ENCODE measurements at regions not wholly inside any gene's neighbourhood (a gene's known extent, or its start where the extent isn't known, plus 50 kb on each side); places are given as distances from the start of the nearest gene placed in this dataset.
"Not testable (repeated sequence)": the region's sequence is repeated elsewhere in the genome, so short reads cannot be mapped to it uniquely, and the experiment has no call there.

GRCh38 chr6:67199425-67199824 lies 1435.7 kb upstream of the ADGRB3 start:
- Mint-ChIP-seq H3K9me3 (peaks cover 4 to 13% (median 6%) of the 10 kb centered on the region in 3 donors), H3K36me3 (no peaks in the 10 kb centered on the region), H3K4me1 (no peaks in the 10 kb centered on the region), H3K27me3 (no peaks in the 10 kb centered on the region), H3K4me3 (no peak overlapping the region), H3K27ac (no peak overlapping the region)

DNA sequence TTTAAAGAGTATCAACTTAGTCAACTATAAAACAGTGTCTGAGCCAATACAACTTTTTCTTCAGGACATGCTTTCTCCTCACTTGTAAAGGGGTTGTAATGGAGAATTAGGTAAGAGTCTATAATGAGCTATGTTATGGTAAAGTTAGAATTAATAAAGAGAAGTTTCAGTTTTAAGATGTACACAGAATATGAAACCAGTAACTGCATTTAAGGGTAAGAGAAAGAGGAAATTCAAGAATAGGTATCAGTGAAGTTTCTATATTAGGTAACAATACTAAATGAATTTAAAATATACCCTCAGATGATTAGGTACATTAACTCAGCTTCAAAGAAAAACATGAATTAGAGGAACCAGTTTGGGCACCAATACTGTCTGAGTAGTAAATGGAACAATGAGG lies 1444.3 kb upstream of the ADGRB3 start:
- Mint-ChIP-seq H3K27me3 (no peaks in the 10 kb centered on the region), H3K4me3 (no peak overlapping the region), H3K9me3 (peaks cover 2 to 6% (median 5%) of the 10 kb centered on the region in 3 donors), H3K27ac (no peak overlapping the region), H3K36me3 (no peaks in the 10 kb centered on the region), H3K4me1 (no peaks in the 10 kb centered on the region)

DNA sequence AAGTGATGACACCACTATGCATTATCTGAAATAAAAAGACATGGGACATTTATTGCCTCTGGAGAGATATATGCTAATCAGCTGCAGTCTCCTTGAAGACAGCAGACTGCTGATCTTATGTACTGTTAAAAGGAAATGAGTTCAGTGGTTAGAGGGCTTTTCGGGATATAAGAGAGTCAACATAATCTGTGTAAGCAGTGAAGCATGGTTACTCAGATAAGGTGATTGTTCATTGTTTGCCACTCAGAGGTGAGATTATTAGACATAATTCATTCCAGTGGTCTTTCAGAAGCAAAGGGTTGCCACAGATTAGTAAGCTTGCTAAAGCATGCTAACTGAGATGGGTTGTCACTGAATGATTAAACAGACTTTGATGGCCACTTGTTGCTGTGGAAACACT lies 1450.7 kb upstream of the ADGRB3 start:
- Mint-ChIP-seq H3K9me3 (peaks cover 0 to 2% (median 0%) of the 10 kb centered on the region in 3 donors), H3K4me3 (no peak overlapping the region), H3K4me1 (no peaks in the 10 kb centered on the region), H3K27ac (no peak overlapping the region), H3K36me3 (no peaks in the 10 kb centered on the region), H3K27me3 (no peaks in the 10 kb centered on the region)

DNA sequence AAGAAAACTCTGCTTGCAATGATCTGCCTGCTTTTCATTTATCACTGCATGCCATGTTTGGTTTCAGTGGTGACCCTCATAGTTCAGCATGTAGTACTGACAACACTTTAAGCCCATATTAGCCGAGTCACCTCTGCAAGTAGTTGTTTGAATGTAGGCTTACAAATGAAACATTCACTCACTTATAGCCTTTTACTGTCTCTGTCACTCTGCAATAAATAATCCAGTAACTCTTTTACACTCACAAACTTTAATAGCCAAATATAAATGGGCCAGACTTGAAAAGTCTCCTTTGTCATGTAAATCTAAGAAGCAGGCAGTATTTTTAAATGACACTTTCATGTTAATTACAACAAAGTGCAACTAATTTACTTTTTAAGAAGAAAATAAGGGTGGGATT lies 1460.0 kb upstream of the ADGRB3 start:
- Mint-ChIP-seq H3K4me3 (no peak overlapping the region), H3K27ac (no peak overlapping the region), H3K36me3 (no peaks in the 10 kb centered on the region), H3K4me1 (no peaks in the 10 kb centered on the region), H3K27me3 (no peaks in the 10 kb centered on the region), H3K9me3 (peaks cover 0 to 7% (median 4%) of the 10 kb centered on the region in 3 donors)

DNA sequence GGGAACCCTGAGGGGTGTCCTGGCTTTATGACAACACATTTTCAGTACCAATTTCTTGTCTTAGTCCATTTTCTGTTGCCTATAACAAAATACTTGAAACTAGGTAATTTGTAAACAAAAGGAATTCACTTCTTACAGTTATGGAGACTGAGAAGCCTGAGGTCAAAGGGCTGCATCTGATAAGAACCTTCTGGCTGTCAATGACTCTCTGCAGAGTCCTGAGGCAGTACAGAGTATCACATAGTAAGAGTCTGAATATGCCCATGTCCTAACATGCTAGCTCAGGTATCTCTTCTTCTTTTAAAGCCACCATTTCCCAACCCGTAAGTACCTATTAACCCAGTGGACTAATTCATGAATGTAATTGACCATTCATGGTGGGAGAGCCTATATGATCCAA lies 1458.6 kb upstream of the EYS start:
- Mint-ChIP-seq H3K27me3 (no peaks in the 10 kb centered on the region), H3K27ac (peak overlapping the region in 1 of 3 donors; percentile 20), H3K36me3 (no peaks in the 10 kb centered on the region), H3K9me3 (peaks cover 0 to 3% (median 2%) of the 10 kb centered on the region in 3 donors), H3K4me3 (no peak overlapping the region), H3K4me1 (no peaks in the 10 kb centered on the region)

DNA sequence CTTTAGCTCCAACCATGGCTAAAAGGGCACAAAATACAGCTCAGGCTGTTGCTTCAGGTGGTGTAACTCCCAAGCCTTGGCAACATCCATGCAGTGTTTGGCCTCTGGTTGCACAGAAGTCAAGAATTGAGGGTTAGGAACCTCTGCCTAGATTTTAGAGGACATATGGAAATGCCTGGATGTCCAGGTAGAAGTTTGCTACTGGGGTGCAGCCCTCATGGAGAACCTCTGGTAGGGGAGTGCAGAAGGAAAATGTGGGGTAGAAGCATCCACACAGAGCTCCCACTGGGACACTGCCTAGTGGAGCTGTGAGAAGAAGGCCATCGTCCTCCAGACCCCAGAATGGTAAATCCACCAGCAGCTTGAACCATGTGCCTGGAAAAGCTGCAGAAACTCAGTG lies 1453.8 kb upstream of the EYS start:
- no peaks in the 10 kb centered on the region for H3K4me1 Mint-ChIP-seq
- no peaks in the 10 kb centered on the region for H3K27me3 Mint-ChIP-seq
- no peaks in the 10 kb centered on the region for H3K36me3 Mint-ChIP-seq
- no peak overlapping the region for H3K27ac Mint-ChIP-seq
- H3K9me3 Mint-ChIP-seq = peaks cover 0 to 6% (median 5%) of the 10 kb centered on the region in 3 donors
- no peak overlapping the region for H3K4me3 Mint-ChIP-seq

- peaks cover 0 to 8% (median 3%) of the 10 kb centered on the region in 3 donors for H3K9me3 Mint-ChIP-seq
- no peak overlapping the region for H3K27ac Mint-ChIP-seq
- no peaks in the 10 kb centered on the region for H3K36me3 Mint-ChIP-seq
- no peaks in the 10 kb centered on the region for H3K4me1 Mint-ChIP-seq
- no peaks in the 10 kb centered on the region for H3K27me3 Mint-ChIP-seq
- H3K4me3 Mint-ChIP-seq = no peak overlapping the region
These were observed 1434.0 kb upstream of the EYS start for GRCh38 chr6:67141005-67141404.

GRCh38 chr6:67133973-67134372 lies 1426.9 kb upstream of the EYS start:
- no peak overlapping the region for H3K4me3 Mint-ChIP-seq
- H3K27ac Mint-ChIP-seq = no peak overlapping the region
- no peaks in the 10 kb centered on the region for H3K36me3 Mint-ChIP-seq
- H3K27me3 Mint-ChIP-seq = no peaks in the 10 kb centered on the region
- no peaks in the 10 kb centered on the region for H3K4me1 Mint-ChIP-seq
- H3K9me3 Mint-ChIP-seq = peaks cover 0 to 5% (median 0%) of the 10 kb centered on the region in 3 donors

DNA sequence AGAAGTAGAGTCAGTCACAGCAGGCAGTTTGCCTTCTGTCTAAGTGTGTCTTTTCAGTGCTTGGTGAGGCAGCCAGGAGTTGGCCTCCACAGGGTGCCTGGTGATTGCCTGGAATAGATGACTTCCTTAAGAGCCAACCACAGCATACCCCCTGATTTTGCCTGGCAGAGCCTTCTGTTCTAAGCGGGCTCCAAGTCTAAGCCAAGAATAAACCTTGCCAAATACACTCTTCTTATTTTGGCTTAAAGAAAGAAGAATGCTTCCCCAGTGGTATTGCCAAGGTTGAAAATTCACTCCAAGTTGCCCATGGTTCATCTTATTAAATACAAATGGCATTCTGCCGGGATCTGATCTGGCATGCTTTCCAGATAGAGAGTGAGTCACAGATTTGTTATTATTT lies 1424.8 kb upstream of the EYS start:
- H3K4me1 Mint-ChIP-seq = no peaks in the 10 kb centered on the region
- H3K27me3 Mint-ChIP-seq = no peaks in the 10 kb centered on the region
- no peak overlapping the region for H3K4me3 Mint-ChIP-seq
- H3K27ac Mint-ChIP-seq = no peak overlapping the region
- H3K36me3 Mint-ChIP-seq = no peaks in the 10 kb centered on the region
- peaks cover 0 to 5% (median under 1%) of the 10 kb centered on the region in 3 donors for H3K9me3 Mint-ChIP-seq

GRCh38 chr6:67129780-67130179 lies 1422.8 kb upstream of the EYS start:
- H3K27ac Mint-ChIP-seq = no peak overlapping the region
- peaks cover 0 to 5% (median 4%) of the 10 kb centered on the region in 3 donors for H3K9me3 Mint-ChIP-seq
- H3K27me3 Mint-ChIP-seq = no peaks in the 10 kb centered on the region
- no peaks in the 10 kb centered on the region for H3K36me3 Mint-ChIP-seq
- no peak overlapping the region for H3K4me3 Mint-ChIP-seq
- H3K4me1 Mint-ChIP-seq = no peaks in the 10 kb centered on the region

GRCh38 chr6:67127041-67127440 lies 1420.0 kb upstream of the EYS start:
- Mint-ChIP-seq H3K4me3 (no peak overlapping the region), H3K27ac (no peak overlapping the region), H3K4me1 (no peaks in the 10 kb centered on the region), H3K36me3 (no peaks in the 10 kb centered on the region), H3K27me3 (no peaks in the 10 kb centered on the region), H3K9me3 (peaks cover 0 to 4% (median 0%) of the 10 kb centered on the region in 3 donors)

- Mint-ChIP-seq H3K9me3 (peaks cover 0 to 5% (median 2%) of the 10 kb centered on the region in 3 donors), H3K27me3 (no peaks in the 10 kb centered on the region), H3K4me1 (peaks cover 0 to 1% (median 0%) of the 10 kb centered on the region in 3 donors), H3K36me3 (no peaks in the 10 kb centered on the region), H3K27ac (no peak overlapping the region), H3K4me3 (no peak overlapping the region)
These were observed 1414.1 kb upstream of the EYS start for GRCh38 chr6:67121115-67121514.

DNA sequence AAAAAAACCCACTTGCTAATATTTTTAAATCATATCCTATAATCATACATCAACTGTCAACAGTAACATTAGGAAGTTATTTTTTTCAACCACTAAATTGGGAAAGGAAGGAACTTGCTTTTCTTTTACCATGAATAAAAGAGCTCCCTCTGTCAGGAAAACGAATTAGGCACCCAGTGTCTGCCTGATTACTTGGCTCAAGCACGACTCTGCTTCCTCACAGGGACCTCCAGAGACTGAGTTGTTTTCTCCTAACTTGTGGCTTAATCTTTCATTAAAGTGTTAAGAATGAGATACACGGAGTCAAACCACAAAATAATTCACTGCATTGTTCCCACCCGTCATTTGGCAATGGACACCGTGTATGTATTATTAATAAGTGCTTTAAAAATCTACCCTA lies 1405.1 kb upstream of the EYS start:
- no peaks in the 10 kb centered on the region for H3K36me3 Mint-ChIP-seq
- H3K9me3 Mint-ChIP-seq = peaks cover 2 to 13% (median 2%) of the 10 kb centered on the region in 3 donors
- H3K4me1 Mint-ChIP-seq = no peaks in the 10 kb centered on the region

GRCh38 chr6:67102743-67103142 lies 1395.7 kb upstream of the EYS start:
- Mint-ChIP-seq H3K4me3 (no peak overlapping the region), H3K36me3 (no peaks in the 10 kb centered on the region), H3K4me1 (no peaks in the 10 kb centered on the region), H3K9me3 (peaks cover 0 to 9% (median 2%) of the 10 kb centered on the region in 3 donors), H3K27ac (no peak overlapping the region), H3K27me3 (no peaks in the 10 kb centered on the region)

More for the DNA sequence above, 1405.1 kb upstream of the EYS start:
- Mint-ChIP-seq H3K27me3 (no peaks in the 10 kb centered on the region), H3K27ac (no peak overlapping the region), H3K4me3 (no peak overlapping the region)

- H3K36me3 Mint-ChIP-seq, H3K4me3 Mint-ChIP-seq, H3K27ac Mint-ChIP-seq, H3K27me3 Mint-ChIP-seq, H3K9me3 Mint-ChIP-seq, H3K4me1 Mint-ChIP-seq: not testable (repeated sequence)
These were observed 1388.7 kb upstream of the EYS start for GRCh38 chr6:67095618-67096226.

DNA sequence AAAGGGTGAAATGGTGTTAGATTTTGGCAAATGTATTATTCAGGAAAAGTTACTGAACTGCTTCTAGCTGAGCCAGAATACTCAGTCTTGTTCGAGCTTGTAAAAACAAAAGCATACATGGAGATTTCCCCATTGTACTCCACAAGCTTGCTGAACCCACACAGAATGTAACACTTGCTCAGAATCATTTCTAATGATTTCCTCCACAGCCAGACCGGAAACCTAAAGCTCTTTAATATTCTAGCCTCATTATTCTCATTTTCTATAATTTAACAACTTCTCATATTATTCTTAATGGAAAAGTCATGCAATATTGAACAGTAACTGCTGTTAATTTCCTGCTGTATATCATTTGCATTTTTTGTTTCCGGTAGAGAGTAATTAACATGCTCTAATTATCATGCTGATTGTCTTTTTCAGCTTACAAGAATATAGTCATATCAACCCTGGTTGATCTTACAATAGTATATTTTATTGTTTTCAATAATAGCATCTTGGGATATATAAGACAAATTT lies 1387.5 kb upstream of the EYS start:
- Mint-ChIP-seq H3K9me3 (peaks cover 0 to 5% (median 5%) of the 10 kb centered on the region in 3 donors), H3K36me3 (no peaks in the 10 kb centered on the region), H3K4me1 (no peaks in the 10 kb centered on the region), H3K27ac (no peak overlapping the region), H3K4me3 (no peak overlapping the region), H3K27me3 (no peaks in the 10 kb centered on the region)
